ENCODE measurements at regions not wholly inside any gene's neighbourhood (a gene's known extent, or its start where the extent isn't known, plus 50 kb on each side); places are given as distances from the start of the nearest gene placed in this dataset.

DNA sequence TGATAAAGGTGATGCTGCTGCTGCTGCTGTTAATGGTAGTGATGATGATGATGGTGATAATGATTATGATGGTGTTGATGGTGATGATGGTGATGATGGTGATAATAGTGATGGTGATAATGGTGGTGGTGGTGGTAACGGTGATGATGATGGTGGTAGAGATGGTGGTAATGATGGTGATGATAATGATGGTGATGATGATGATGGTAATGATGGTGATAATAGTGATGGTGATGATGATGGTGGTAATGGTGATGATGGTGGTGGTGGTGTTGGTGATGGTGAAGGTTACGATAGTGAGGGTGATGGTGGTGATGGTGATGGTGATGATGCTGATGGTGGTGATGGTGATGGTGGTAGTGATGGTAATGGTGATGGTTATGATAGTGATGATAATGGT, 132.3 kb downstream of the TFAP2C start:
- TF ChIP-seq EZH2 (IDR thresholded peaks at IDR 0.05; ENCODE audit: borderline replicate concordance, low read depth, low read length, poor library complexity, severe bottlenecking): no peak
- TF ChIP-seq, protein P1, sequence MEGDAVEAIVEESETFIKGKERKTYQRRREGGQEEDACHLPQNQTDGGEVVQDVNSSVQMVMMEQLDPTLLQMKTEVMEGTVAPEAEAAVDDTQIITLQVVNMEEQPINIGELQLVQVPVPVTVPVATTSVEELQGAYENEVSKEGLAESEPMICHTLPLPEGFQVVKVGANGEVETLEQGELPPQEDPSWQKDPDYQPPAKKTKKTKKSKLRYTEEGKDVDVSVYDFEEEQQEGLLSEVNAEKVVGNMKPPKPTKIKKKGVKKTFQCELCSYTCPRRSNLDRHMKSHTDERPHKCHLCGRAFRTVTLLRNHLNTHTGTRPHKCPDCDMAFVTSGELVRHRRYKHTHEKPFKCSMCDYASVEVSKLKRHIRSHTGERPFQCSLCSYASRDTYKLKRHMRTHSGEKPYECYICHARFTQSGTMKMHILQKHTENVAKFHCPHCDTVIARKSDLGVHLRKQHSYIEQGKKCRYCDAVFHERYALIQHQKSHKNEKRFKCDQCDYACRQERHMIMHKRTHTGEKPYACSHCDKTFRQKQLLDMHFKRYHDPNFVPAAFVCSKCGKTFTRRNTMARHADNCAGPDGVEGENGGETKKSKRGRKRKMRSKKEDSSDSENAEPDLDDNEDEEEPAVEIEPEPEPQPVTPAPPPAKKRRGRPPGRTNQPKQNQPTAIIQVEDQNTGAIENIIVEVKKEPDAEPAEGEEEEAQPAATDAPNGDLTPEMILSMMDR (conservative IDR thresholded peaks at IDR 0.05; ENCODE audit: low read depth, low read length): no peak
